PC-3 (cell line): ENCODE measurements at regions not wholly inside any gene's neighbourhood (a gene's known extent, or its start where the extent isn't known, plus 50 kb on each side); places are given as distances from the start of the nearest gene placed in this dataset.
"Not testable (repeated sequence)": the region's sequence is repeated elsewhere in the genome, so short reads cannot be mapped to it uniquely, and the experiment has no call there.

Source experiments
- ATAC-seq: fragments of 200-7000 bp; cut with Tn5 transposase; 2 replicates; pipeline ENCODE4 v1.9.1; 2020; ENCODE audit warnings: mild to moderate bottlenecking, moderate library complexity
- BruUV-seq: library from RNA; stranded (reverse); fragments of 400-500 nt; replicated peaks from 2 replicates; lab custom pipeline; 2021; lab: Mats Ljungman, UMichigan
- CTCF ChIA-PET: fragments of 300-600 bp; sonication (Branson Sonifier 250); formaldehyde crosslinking; loops from one replicate; lab custom pipeline; 2022; ENCODE audit warnings: antibody characterized with exemption; lab: Charles Lee
- POLR2A ChIA-PET: fragments of 300-600 bp; sonication (Branson Sonifier 250); formaldehyde crosslinking; loops from one replicate; lab custom pipeline; 2022; ENCODE audit warnings: antibody characterized with exemption; ENCODE audit not compliant: unreplicated experiment; lab: Charles Lee
- DNase-seq: peaks from one replicate; pipeline ENCODE4 v3.0.0-alpha.2; 2015
- H2AFZ ChIP-seq: fragments of 300-600 bp; sonication (generic); 2 replicates; pipeline ENCODE4 v1.6.0; 2016; ENCODE audit warnings: antibody characterized with exemption, low read length
- H3F3A ChIP-seq: fragments of 300-600 bp; sonication (generic); one replicate; pipeline ENCODE4 v1.6.0; 2017; ENCODE audit warnings: antibody characterized with exemption, low read length, control low read depth, mild to moderate bottlenecking; ENCODE audit not compliant: unreplicated experiment
- H3K27ac ChIP-seq: fragments of 300-600 bp; sonication (generic); 2 replicates; pipeline ENCODE4 v1.5.1; 2016; ENCODE audit warnings: mild to moderate bottlenecking, low read length
- H3K27me3 ChIP-seq: fragments of 300-600 bp; sonication (generic); 2 replicates; pipeline ENCODE4 v1.6.1; 2016; ENCODE audit warnings: low read length, mixed read lengths
- H3K36me3 ChIP-seq: fragments of 300-600 bp; sonication (generic); 2 replicates; pipeline ENCODE4 v1.6.1; 2016; ENCODE audit warnings: low read depth, mixed run types, low read length, mixed read lengths
- H3K4me1 ChIP-seq: fragments of 300-600 bp; sonication (generic); 2 replicates; pipeline ENCODE4 v1.5.1; 2016; ENCODE audit warnings: low read length; ENCODE audit not compliant: insufficient read depth
- H3K4me2 ChIP-seq: fragments of 300-600 bp; sonication (generic); 2 replicates; pipeline ENCODE4 v1.6.0; 2016; ENCODE audit warnings: low read length
- H3K4me3 ChIP-seq: fragments of 300-600 bp; sonication (generic); 2 replicates; pipeline ENCODE4 v1.5.1; 2016; ENCODE audit warnings: mild to moderate bottlenecking, low read length, mixed read lengths
- H3K79me2 ChIP-seq: fragments of 300-600 bp; sonication (generic); 2 replicates; pipeline ENCODE4 v1.6.1; 2017; ENCODE audit warnings: low read length, mixed read lengths
- H3K9ac ChIP-seq: fragments of 300-600 bp; sonication (generic); 2 replicates; pipeline ENCODE4 v1.6.0; 2016; ENCODE audit warnings: mild to moderate bottlenecking, low read length
- H3K9me2 ChIP-seq: fragments of 300-600 bp; sonication (generic); replicated peaks from 2 replicates; pipeline ENCODE4 v1.6.1; 2016; ENCODE audit warnings: mixed run types, low read length, mixed read lengths
- H3K9me3 ChIP-seq: fragments of 300-600 bp; sonication (generic); 2 replicates; pipeline ENCODE4 v1.6.1; 2016; ENCODE audit warnings: low read length, mixed read lengths
- H4K20me1 ChIP-seq: fragments of 300-600 bp; sonication (generic); 2 replicates; pipeline ENCODE4 v1.6.1; 2016; ENCODE audit warnings: low read length, mixed read lengths
- CTCF ChIP-seq: fragments of 300-600 bp; sonication (generic); conservative IDR thresholded peaks from 2 replicates; pipeline ENCODE4 v1.5.1; 2017; ENCODE audit warnings: antibody characterized with exemption, low read depth, mild to moderate bottlenecking, low read length
- EZH2 ChIP-seq: fragments of 300-600 bp; sonication (generic); IDR thresholded peaks from one replicate; pipeline ENCODE4 v1.6.1; 2017; ENCODE audit warnings: antibody characterized with exemption, mild to moderate bottlenecking, low read length; ENCODE audit not compliant: unreplicated experiment
- EZH2phosphoT487 ChIP-seq: fragments of 300-600 bp; sonication (generic); IDR thresholded peaks from 2 replicates; pipeline ENCODE4 v1.6.1; 2018; ENCODE audit warnings: mild to moderate bottlenecking, antibody characterized with exemption, low read length, borderline replicate concordance
- intact Hi-C: fragments of 100-400 bp; cut with micrococcal nuclease; formaldehyde crosslinking; loops from 2 replicates; pipeline ENCODE4 v1.9.0; 2023

GRCh38 chr5:118580949-118581348 is 407.4 kb downstream of the DTWD2 start:
- DNase-seq, result no peak
- POLR2A ChIA-PET, result no interaction called here
- intact Hi-C loops, result no loop called here

GRCh38 chr5:118578093-118578492 is 410.3 kb downstream of the DTWD2 start:
- POLR2A ChIA-PET, result no interaction called here
- no peak for TF ChIP-seq EZH2phosphoT487
- TF ChIP-seq EZH2, result no peak
- no peak for TF ChIP-seq CTCF
- CTCF ChIA-PET, result no interaction called here
- Histone ChIP-seq H3K4me1 (no peaks in the 10 kb centered on the region), H4K20me1 (no peaks in the 10 kb centered on the region), H3K79me2 (no peaks in the 10 kb centered on the region), H3F3A (no peaks in the 10 kb centered on the region), H2AFZ (no peak overlapping the region), H3K27me3 (no peaks in the 10 kb centered on the region), H3K36me3 (no peaks in the 10 kb centered on the region), H3K9me2 (no peaks in the 10 kb centered on the region), H3K27ac (no peak overlapping the region), H3K4me3 (no peak overlapping the region), H3K4me2 (no peak overlapping the region), H3K9me3 (no peaks in the 10 kb centered on the region), H3K9ac (no peak overlapping the region)
- no peak for ATAC-seq
- no TSS peak for BruUV-seq
- no peak for DNase-seq
- intact Hi-C loops, result no loop called here

More at GRCh38 chr5:118580949-118581348, 407.4 kb downstream of the DTWD2 start:
- Histone ChIP-seq H3K4me1 (no peaks in the 10 kb centered on the region), H3K27me3 (no peaks in the 10 kb centered on the region), H3F3A (no peaks in the 10 kb centered on the region), H2AFZ (no peak overlapping the region), H3K9me3 (no peaks in the 10 kb centered on the region), H3K4me2 (no peak overlapping the region), H3K4me3 (no peak overlapping the region), H3K9ac (no peak overlapping the region), H3K36me3 (no peaks in the 10 kb centered on the region), H3K9me2 (no peaks in the 10 kb centered on the region), H3K27ac (no peak overlapping the region), H4K20me1 (no peaks in the 10 kb centered on the region), H3K79me2 (no peaks in the 10 kb centered on the region)
- ATAC-seq, result no peak
- BruUV-seq, result no TSS peak
- TF ChIP-seq EZH2phosphoT487 (no peak), EZH2 (no peak), CTCF (no peak)
- CTCF ChIA-PET, result no interaction called here

GRCh38 chr5:118577621-118578020 is 410.7 kb downstream of the DTWD2 start:
- no peak for DNase-seq
- Histone ChIP-seq H4K20me1 (no peaks in the 10 kb centered on the region), H3K9me3 (no peaks in the 10 kb centered on the region), H3K4me2 (no peak overlapping the region), H3K4me3 (no peak overlapping the region), H3K9me2 (no peaks in the 10 kb centered on the region), H3K36me3 (no peaks in the 10 kb centered on the region), H3K9ac (no peak overlapping the region), H3K79me2 (no peaks in the 10 kb centered on the region), H3F3A (no peaks in the 10 kb centered on the region), H2AFZ (no peak overlapping the region), H3K4me1 (no peaks in the 10 kb centered on the region), H3K27me3 (no peaks in the 10 kb centered on the region), H3K27ac (no peak overlapping the region)
- ChIA-PET CTCF (no interaction called here), POLR2A (no interaction called here)
- no peak for ATAC-seq
- no TSS peak for BruUV-seq
- intact Hi-C loops, result no loop called here
- TF ChIP-seq EZH2phosphoT487 (no peak), CTCF (no peak), EZH2 (no peak)

GRCh38 chr5:118570276-118570675 is 418.1 kb downstream of the DTWD2 start:
- H2AFZ ChIP-seq, BruUV-seq, intact Hi-C loops, DNase-seq, CTCF ChIA-PET, H3F3A ChIP-seq, H3K9me3 ChIP-seq, H3K4me1 ChIP-seq, ATAC-seq, H4K20me1 ChIP-seq, H3K9ac ChIP-seq, H3K79me2 ChIP-seq, H3K9me2 ChIP-seq, H3K27ac ChIP-seq, POLR2A ChIA-PET, H3K4me3 ChIP-seq, H3K4me2 ChIP-seq, H3K27me3 ChIP-seq, H3K36me3 ChIP-seq: not testable (repeated sequence)

- H2AFZ ChIP-seq, POLR2A ChIA-PET: not testable (repeated sequence)
These were observed 418.8 kb downstream of the DTWD2 start for GRCh38 chr5:118569596-118569995.

More at GRCh38 chr5:118569596-118569995, 418.8 kb downstream of the DTWD2 start:
- H3K79me2 ChIP-seq, ATAC-seq, H3K4me2 ChIP-seq, H3K36me3 ChIP-seq, H3K4me1 ChIP-seq, H3K4me3 ChIP-seq, H3K9me3 ChIP-seq, H3K9me2 ChIP-seq, DNase-seq, H3K27ac ChIP-seq, BruUV-seq, intact Hi-C loops, CTCF ChIA-PET, H3K27me3 ChIP-seq, H4K20me1 ChIP-seq, H3F3A ChIP-seq, H3K9ac ChIP-seq: not testable (repeated sequence)
